SK-N-SH (cell line): ENCODE measurements at regions not wholly inside any gene's neighbourhood (a gene's known extent, or its start where the extent isn't known, plus 50 kb on each side); places are given as distances from the start of the nearest gene placed in this dataset.

Experiments used
- CTCF ChIA-PET: fragments of 300-600, 350-600 bp; formaldehyde crosslinking; extraction: SDS; loops from one replicate; lab custom pipeline; 2021; lab: Yijun Ruan, JAX
- POLR2A ChIA-PET: fragments of 350-600 bp; sonication (Branson Sonifier 250); formaldehyde crosslinking; extraction: SDS; loops from one replicate; lab custom pipeline; 2020; ENCODE audit warnings: antibody characterized with exemption, inconsistent platforms; lab: Yijun Ruan, JAX
- DNase-seq: peaks from one replicate; pipeline ENCODE4 v3.0.0; 2012
- H2AFZ ChIP-seq: fragments of 200-600 bp; sonication (generic); 2 replicates; pipeline ENCODE4 v1.8.1; 2016; ENCODE audit warnings: antibody characterized with exemption, mild to moderate bottlenecking, low read depth
- H3F3A ChIP-seq: fragments of 200-600 bp; sonication (generic); replicated peaks from 2 replicates; pipeline ENCODE3; 2016; ENCODE audit warnings: antibody characterized with exemption, mild to moderate bottlenecking; ENCODE audit not compliant: insufficient read depth
- H3K27ac ChIP-seq, 2 experiments: fragments of 200-500 bp in 1 of 2; fragments of 200-600 bp in 1 of 2; sonication (Bioruptor generic) in 1 of 2; sonication (generic), shearing (Covaris generic) in 1 of 2; 2 replicates each; pipeline versions ENCODE4 v1.5.1 to v1.6.1; 2014 to 2016; ENCODE audit warnings: low read depth in 2 of 2, inconsistent platforms in 1 of 2, low read length in 1 of 2, mild to moderate bottlenecking in 1 of 2, mixed read lengths in 1 of 2
- H3K27me3 ChIP-seq: fragments of 200-600 bp; sonication (generic), shearing (Covaris generic); 2 replicates; pipeline ENCODE4 v1.6.1; 2016; ENCODE audit warnings: mixed run types; ENCODE audit not compliant: insufficient read depth
- H3K36me3 ChIP-seq, 2 experiments: fragments of 200-500 bp in 1 of 2; fragments of 200-600 bp in 1 of 2; sonication (Bioruptor generic) in 1 of 2; sonication (generic) in 1 of 2; replicated peaks in 1 of 2; 2 replicates each; pipeline versions ENCODE3 to v1.5.1; 2014 to 2016; ENCODE audit warnings: low read length in 1 of 2, mild to moderate bottlenecking in 1 of 2; ENCODE audit not compliant: insufficient read depth in 2 of 2, control insufficient read depth in 1 of 2
- H3K4me1 ChIP-seq, 2 experiments: fragments of 200-500 bp in 1 of 2; fragments of 200-600 bp in 1 of 2; sonication (Bioruptor generic) in 1 of 2; sonication (generic), shearing (Covaris generic) in 1 of 2; 2 replicates each; pipeline versions ENCODE4 v1.5.1 to v1.6.1; 2014 to 2016; ENCODE audit warnings: low read depth in 1 of 2, low read length in 1 of 2, mixed run types in 1 of 2; ENCODE audit not compliant: insufficient read depth in 2 of 2, control insufficient read depth in 1 of 2
- H3K4me2 ChIP-seq: fragments of 200-600 bp; sonication (generic), shearing (Covaris generic); 2 replicates; pipeline ENCODE4 v1.6.1; 2017; ENCODE audit warnings: mixed run types
- H3K4me3 ChIP-seq, 2 experiments: fragments of 200-500 bp in 1 of 2; fragments of 200-600 bp in 1 of 2; sonication (Bioruptor generic) in 1 of 2; sonication (generic), shearing (Covaris generic) in 1 of 2; 2 replicates each; pipeline versions ENCODE4 v1.5.1 to v1.8.1; 2014 to 2016; ENCODE audit warnings: low read depth in 2 of 2, inconsistent platforms in 1 of 2, low read length in 1 of 2, mild to moderate bottlenecking in 1 of 2, mixed read lengths in 1 of 2, moderate library complexity in 1 of 2
- H3K79me2 ChIP-seq: fragments of 200-600 bp; sonication (generic); 2 replicates; pipeline ENCODE4 v1.8.1; 2017; ENCODE audit warnings: mild to moderate bottlenecking; ENCODE audit not compliant: insufficient read depth
- H3K9ac ChIP-seq: fragments of 200-600 bp; sonication (generic); 2 replicates; pipeline ENCODE4 v1.6.1; 2017; ENCODE audit warnings: mixed run types
- H3K9me2 ChIP-seq: fragments of 200-600 bp; sonication (generic); 2 replicates; pipeline ENCODE4 v1.6.1; 2017; ENCODE audit warnings: mixed run types
- H3K9me3 ChIP-seq: fragments of 200-600 bp; sonication (generic); 2 replicates; pipeline ENCODE4 v1.6.1; 2017; ENCODE audit warnings: mixed run types, mild to moderate bottlenecking, moderate library complexity
- H4K20me1 ChIP-seq: fragments of 200-600 bp; sonication (generic); 2 replicates; pipeline ENCODE4 v1.6.1; 2017; ENCODE audit warnings: mild to moderate bottlenecking, mixed run types; ENCODE audit not compliant: insufficient read depth
- CHD2 ChIP-seq: fragments of 150-350 bp; IDR thresholded peaks from 2 replicates; pipeline ENCODE4 v1.6.1; 2018; ENCODE audit warnings: low read length; ENCODE audit not compliant: partially characterized antibody
- CTCF ChIP-seq: fragments of 200-600 bp; sonication (generic); IDR thresholded peaks from 2 replicates; pipeline ENCODE4 v1.6.1; 2017; ENCODE audit warnings: antibody characterized with exemption, mild to moderate bottlenecking, moderate library complexity
- ELF1 ChIP-seq: IDR thresholded peaks from 2 replicates; pipeline ENCODE4 v1.4.0; 2012
- EP300 ChIP-seq, 2 experiments: IDR thresholded peaks; 2 replicates each; pipeline versions ENCODE4 v1.4.0 to v1.6.1; 2012; ENCODE audit warnings: borderline replicate concordance in 1 of 2, low read depth in 1 of 2, low read length in 1 of 2
- FOXJ3 ChIP-seq: sonication (generic); formaldehyde crosslinking; IDR thresholded peaks from 2 replicates; pipeline ENCODE4 v1.5.1; 2020; ENCODE audit warnings: mild to moderate bottlenecking, missing genetic modification reagents
- GATA2 ChIP-seq: sonication (generic); formaldehyde crosslinking; IDR thresholded peaks from 2 replicates; pipeline ENCODE4 v1.5.0; 2020; ENCODE audit warnings: mild to moderate bottlenecking, missing genetic modification reagents
- IRF3 ChIP-seq: fragments of 150-350 bp; IDR thresholded peaks from 2 replicates; pipeline ENCODE4 v1.6.1; 2016; ENCODE audit warnings: mild to moderate bottlenecking, low read depth, low read length
- MAX ChIP-seq: IDR thresholded peaks from 2 replicates; pipeline ENCODE4 v1.4.0; 2012; ENCODE audit warnings: low read depth
- MEF2A ChIP-seq: IDR thresholded peaks from 2 replicates; pipeline ENCODE4 v1.4.0; 2012; ENCODE audit warnings: low read depth, borderline replicate concordance
- NRF1 ChIP-seq: IDR thresholded peaks from 2 replicates; pipeline ENCODE4 v1.6.1; 2012; ENCODE audit warnings: low read depth, mild to moderate bottlenecking, low read length
- POLR2AphosphoS5 ChIP-seq: IDR thresholded peaks from 2 replicates; pipeline ENCODE4 v1.6.1; 2012; ENCODE audit warnings: low read depth, low read length
- RAD21 ChIP-seq: IDR thresholded peaks from 2 replicates; pipeline ENCODE4 v1.6.1; 2012; ENCODE audit warnings: mild to moderate bottlenecking, low read length
- RCOR1 ChIP-seq: fragments of 150-350 bp; IDR thresholded peaks from 2 replicates; pipeline ENCODE4 v1.6.1; 2017; ENCODE audit warnings: antibody characterized with exemption, low read length
- RXRA ChIP-seq: IDR thresholded peaks from 2 replicates; pipeline ENCODE4 v1.4.0; 2012; ENCODE audit warnings: low read depth, mild to moderate bottlenecking, borderline replicate concordance
- SIN3A ChIP-seq: IDR thresholded peaks from 2 replicates; pipeline ENCODE4 v1.6.1; 2012; ENCODE audit warnings: low read depth, mild to moderate bottlenecking, low read length, moderate library complexity, borderline replicate concordance
- TAF1 ChIP-seq: IDR thresholded peaks from 2 replicates; pipeline ENCODE4 v1.6.1; 2012; ENCODE audit warnings: low read depth, mild to moderate bottlenecking, low read length, moderate library complexity, borderline replicate concordance
- USF1 ChIP-seq: IDR thresholded peaks from 2 replicates; pipeline ENCODE4 v1.4.0; 2012; ENCODE audit warnings: low read depth, borderline replicate concordance
- WGBS: methylation state at CpG from one replicate; pipeline ENCODE4 v1.1.6; 2017; ENCODE audit warnings: low lambda C conversion rate; 5-methylcytosine and 5-hydroxymethylcytosine counted together

GRCh38 chr1:70911861-70912260 lies 135.8 kb downstream of the PTGER3 start:
- Histone ChIP-seq H2AFZ (no peak overlapping the region), H3K9ac (no peak overlapping the region), H3K9me3 (no peaks in the 10 kb centered on the region), H3K9me2 (no peaks in the 10 kb centered on the region), H4K20me1 (no peaks in the 10 kb centered on the region), H3K36me3 (no peaks in the 10 kb centered on the region), H3K27ac (no peak overlapping the region), H3F3A (no peaks in the 10 kb centered on the region), H3K79me2 (no peaks in the 10 kb centered on the region), H3K4me1 (no peaks in the 10 kb centered on the region; a peak in 1 of 4 replicates), H3K4me3 (no peak overlapping the region), H3K27me3 (no peaks in the 10 kb centered on the region), H3K4me2 (no peak overlapping the region)
- TF ChIP-seq RAD21 (no peak), MEF2A (no peak), GATA2 (CRISPR knock-in tag) (no peak), USF1 (no peak), CHD2 (no peak)
- WGBS: 57% methylated on average over 3 of the region's 3 CpGs
- ChIA-PET POLR2A (no interaction called here), CTCF (interaction anchor here (0.8 to 1.4 kb wide), 3 partner anchors 25 to 337 kb away, joined by 3 to 4 read pairs (median 3); no protein-coding TSS in a partner anchor)
- no peak for DNase-seq

GRCh38 chr1:70914224-70914623 lies 133.4 kb downstream of the PTGER3 start:
- 70% methylated on average over 1 of the region's 1 CpG for WGBS
- no peak for DNase-seq
- no peak overlapping the region for H3K9ac ChIP-seq
- no peaks in the 10 kb centered on the region for H3K27me3 ChIP-seq
- no peaks in the 10 kb centered on the region for H3K9me3 ChIP-seq
- no peaks in the 10 kb centered on the region for H3F3A ChIP-seq
- ChIA-PET POLR2A (no interaction called here), CTCF (no interaction called here)
- no peak overlapping the region for H2AFZ ChIP-seq
- TF ChIP-seq NRF1 (no peak), RCOR1 (no peak), POLR2AphosphoS5 (no peak), CHD2 (no peak), IRF3 (no peak), RXRA (no peak), MAX (no peak), CTCF (no peak), FOXJ3 (CRISPR knock-in tag) (no peak), ELF1 (no peak), EP300 (IDR thresholded peaks at IDR 0.05; ENCODE audit: borderline replicate concordance in 1 of 2, low read depth in 1 of 2, low read length in 1 of 2) (no peak), SIN3A (no peak), TAF1 (no peak)
- no peak overlapping the region for H3K27ac ChIP-seq
- no peaks in the 10 kb centered on the region for H3K4me1 ChIP-seq
- no peaks in the 10 kb centered on the region for H3K36me3 ChIP-seq
- H3K79me2 ChIP-seq: no peaks in the 10 kb centered on the region
- H3K4me3 ChIP-seq: no peak overlapping the region
- no peaks in the 10 kb centered on the region for H4K20me1 ChIP-seq
- H3K4me2 ChIP-seq: no peak overlapping the region
- no peaks in the 10 kb centered on the region for H3K9me2 ChIP-seq
